GM12872 (cell line): ENCODE measurements at regions not wholly inside any gene's neighbourhood (a gene's known extent, or its start where the extent isn't known, plus 50 kb on each side); places are given as distances from the start of the nearest gene placed in this dataset.

ENCODE experiments used
- CTCF ChIP-seq: IDR thresholded peaks from 3 replicates; pipeline ENCODE4 v1.5.1; 2011; ENCODE audit warnings: low read depth, mild to moderate bottlenecking, low read length, moderate library complexity; ENCODE audit not compliant: insufficient read depth

DNA sequence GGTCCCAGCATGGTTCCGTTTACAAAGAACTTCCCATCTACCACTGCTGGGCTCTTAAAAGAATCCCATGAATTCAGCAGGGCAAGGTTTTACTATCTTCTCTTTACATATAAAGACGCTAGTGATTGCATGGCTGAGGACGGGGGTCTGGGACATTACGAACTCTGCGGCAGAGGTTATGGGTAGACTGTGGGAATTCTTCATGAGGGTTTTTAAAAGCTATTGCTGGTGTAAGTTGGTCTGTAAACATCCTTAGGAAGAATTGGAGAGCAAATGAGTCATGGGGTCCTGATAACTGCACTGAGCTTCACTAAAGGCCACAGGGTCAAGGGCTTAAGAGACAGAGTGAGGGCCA, 53.1 kb upstream of the TMEM72 start:
- no peak for TF ChIP-seq CTCF

DNA sequence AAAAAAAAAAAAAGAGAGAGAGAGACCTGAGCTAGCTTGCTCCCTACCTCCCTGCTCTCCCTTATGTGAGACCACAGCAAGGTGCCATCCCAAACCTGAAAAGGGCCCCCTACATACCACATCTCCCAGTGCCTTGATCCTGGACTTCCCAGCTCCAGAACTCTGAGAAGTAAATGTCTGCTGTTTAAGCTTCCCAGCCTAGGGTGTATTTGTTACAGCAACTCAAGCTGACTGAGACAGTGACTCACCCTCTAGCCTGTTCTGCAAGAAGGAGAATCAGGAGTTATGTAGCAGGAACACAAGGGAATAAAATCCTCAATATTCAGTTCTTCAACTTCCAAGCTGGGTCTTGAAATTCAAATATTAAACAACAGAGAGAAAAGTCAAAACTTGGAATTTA, 52.1 kb upstream of the TMEM72 start:
- no peak for TF ChIP-seq CTCF

GRCh38 chr10:44859546-44860285, 51.4 kb upstream of the TMEM72 start:
- TF ChIP-seq CTCF: no peak

- TF ChIP-seq CTCF: no peak
These were observed 50.1 kb upstream of the TMEM72 start for GRCh38 chr10:44860811-44861736.
